ENCODE measurements at regions not wholly inside any gene's neighbourhood (a gene's known extent, or its start where the extent isn't known, plus 50 kb on each side); places are given as distances from the start of the nearest gene placed in this dataset.

DNA sequence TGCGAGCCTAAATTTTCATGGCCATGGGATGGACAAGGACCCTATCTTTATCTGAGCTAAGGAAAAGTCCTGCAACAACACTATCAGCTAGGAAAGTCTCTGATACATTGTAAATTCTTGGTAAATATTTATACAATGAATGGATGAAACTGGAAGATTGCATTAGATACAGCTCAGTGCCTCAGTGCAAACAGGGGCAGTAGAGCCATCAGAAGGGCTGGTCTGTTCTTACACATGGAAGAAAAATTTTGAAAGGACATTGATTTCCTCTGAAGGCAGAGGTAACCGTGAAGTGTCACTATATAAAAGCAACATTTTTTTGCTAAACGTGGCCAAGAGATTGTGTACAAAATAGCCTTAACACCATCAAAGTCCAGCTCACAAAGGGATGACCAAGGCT, 153.2 kb upstream of the GADL1 start:
- TF ChIP-seq, protein P1, sequence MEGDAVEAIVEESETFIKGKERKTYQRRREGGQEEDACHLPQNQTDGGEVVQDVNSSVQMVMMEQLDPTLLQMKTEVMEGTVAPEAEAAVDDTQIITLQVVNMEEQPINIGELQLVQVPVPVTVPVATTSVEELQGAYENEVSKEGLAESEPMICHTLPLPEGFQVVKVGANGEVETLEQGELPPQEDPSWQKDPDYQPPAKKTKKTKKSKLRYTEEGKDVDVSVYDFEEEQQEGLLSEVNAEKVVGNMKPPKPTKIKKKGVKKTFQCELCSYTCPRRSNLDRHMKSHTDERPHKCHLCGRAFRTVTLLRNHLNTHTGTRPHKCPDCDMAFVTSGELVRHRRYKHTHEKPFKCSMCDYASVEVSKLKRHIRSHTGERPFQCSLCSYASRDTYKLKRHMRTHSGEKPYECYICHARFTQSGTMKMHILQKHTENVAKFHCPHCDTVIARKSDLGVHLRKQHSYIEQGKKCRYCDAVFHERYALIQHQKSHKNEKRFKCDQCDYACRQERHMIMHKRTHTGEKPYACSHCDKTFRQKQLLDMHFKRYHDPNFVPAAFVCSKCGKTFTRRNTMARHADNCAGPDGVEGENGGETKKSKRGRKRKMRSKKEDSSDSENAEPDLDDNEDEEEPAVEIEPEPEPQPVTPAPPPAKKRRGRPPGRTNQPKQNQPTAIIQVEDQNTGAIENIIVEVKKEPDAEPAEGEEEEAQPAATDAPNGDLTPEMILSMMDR (IDR thresholded peaks at IDR 0.05; ENCODE audit: low read depth, low read length): no peak
- TF ChIP-seq POLR2A (IDR thresholded peaks at IDR 0.05; ENCODE audit: extremely low read depth, insufficient read length): no peak
- TF ChIP-seq, protein P2, sequence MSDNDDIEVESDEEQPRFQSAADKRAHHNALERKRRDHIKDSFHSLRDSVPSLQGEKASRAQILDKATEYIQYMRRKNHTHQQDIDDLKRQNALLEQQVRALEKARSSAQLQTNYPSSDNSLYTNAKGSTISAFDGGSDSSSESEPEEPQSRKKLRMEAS (IDR thresholded peaks at IDR 0.05; ENCODE audit: low read depth, low read length): no peak
- no peak for TF ChIP-seq MYC (IDR thresholded peaks at IDR 0.05; ENCODE audit: low read depth, low read length)
